Sigmoid colon (tissue), 4 donors: ENCODE measurements at regions not wholly inside any gene's neighbourhood (a gene's known extent, or its start where the extent isn't known, plus 50 kb on each side); places are given as distances from the start of the nearest gene placed in this dataset.

Experiments
- POLR2AphosphoS5 ChIP-seq, 4 donors: sonication (generic); formaldehyde crosslinking; IDR thresholded peaks; one replicate each; pipeline ENCODE4 v1.6.1; 2017; ENCODE audit warnings: antibody characterized with exemption in 4 of 4
- TF ChIP-seq, protein P1 (sequence below), 4 experiments: fragments of 450-650 bp in 3 of 4; fragments of 200-600 bp in 1 of 4; IDR thresholded peaks; one replicate each; pipeline ENCODE4 v1.5.1; 2016 to 2019; ENCODE audit warnings: antibody characterized with exemption in 4 of 4, mild to moderate bottlenecking in 3 of 4, moderate library complexity in 2 of 4

DNA sequence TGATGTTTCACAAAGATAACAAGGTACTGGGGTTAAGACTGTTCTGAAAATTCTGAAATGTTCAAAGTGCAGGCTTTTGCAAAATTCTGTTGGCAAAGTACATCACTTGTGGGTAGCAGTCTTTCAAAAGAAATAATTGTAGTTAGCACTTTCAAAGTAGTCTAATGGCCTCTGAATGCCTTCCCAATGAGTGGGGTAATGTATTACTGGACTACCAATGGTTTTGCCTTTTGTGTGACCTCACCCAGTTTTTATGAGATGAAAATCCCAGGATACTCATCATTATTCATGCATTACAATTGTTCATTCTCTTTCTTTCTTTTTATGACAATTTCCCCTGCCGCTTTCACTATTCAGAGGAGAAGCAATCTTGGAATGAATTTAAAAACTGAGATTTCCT, 686.1 kb downstream of the GLUD2 start:
- no peak for TF ChIP-seq POLR2AphosphoS5 (IDR thresholded peaks at IDR 0.05)
- TF ChIP-seq, protein P1, sequence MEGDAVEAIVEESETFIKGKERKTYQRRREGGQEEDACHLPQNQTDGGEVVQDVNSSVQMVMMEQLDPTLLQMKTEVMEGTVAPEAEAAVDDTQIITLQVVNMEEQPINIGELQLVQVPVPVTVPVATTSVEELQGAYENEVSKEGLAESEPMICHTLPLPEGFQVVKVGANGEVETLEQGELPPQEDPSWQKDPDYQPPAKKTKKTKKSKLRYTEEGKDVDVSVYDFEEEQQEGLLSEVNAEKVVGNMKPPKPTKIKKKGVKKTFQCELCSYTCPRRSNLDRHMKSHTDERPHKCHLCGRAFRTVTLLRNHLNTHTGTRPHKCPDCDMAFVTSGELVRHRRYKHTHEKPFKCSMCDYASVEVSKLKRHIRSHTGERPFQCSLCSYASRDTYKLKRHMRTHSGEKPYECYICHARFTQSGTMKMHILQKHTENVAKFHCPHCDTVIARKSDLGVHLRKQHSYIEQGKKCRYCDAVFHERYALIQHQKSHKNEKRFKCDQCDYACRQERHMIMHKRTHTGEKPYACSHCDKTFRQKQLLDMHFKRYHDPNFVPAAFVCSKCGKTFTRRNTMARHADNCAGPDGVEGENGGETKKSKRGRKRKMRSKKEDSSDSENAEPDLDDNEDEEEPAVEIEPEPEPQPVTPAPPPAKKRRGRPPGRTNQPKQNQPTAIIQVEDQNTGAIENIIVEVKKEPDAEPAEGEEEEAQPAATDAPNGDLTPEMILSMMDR (IDR thresholded peaks at IDR 0.05), result no peak
